Epithelial cell of esophagus (primary cell): ENCODE measurements at regions not wholly inside any gene's neighbourhood (a gene's known extent, or its start where the extent isn't known, plus 50 kb on each side); places are given as distances from the start of the nearest gene placed in this dataset.
A peak's percentile ranks its signal among the peaks of the same experiment; 100 is the strongest.

Experiments used
- DNase-seq: peaks from one replicate; pipeline ENCODE4 v3.0.0; 2010; ENCODE audit warnings: low read depth
- H3K4me3 ChIP-seq: 2 replicates; pipeline ENCODE4 v1.5.1; 2011; ENCODE audit warnings: mild to moderate bottlenecking, low read length, control low read depth
- TF ChIP-seq, protein P1 (sequence below): IDR thresholded peaks from 2 replicates; pipeline ENCODE4 v1.5.1; 2011; ENCODE audit warnings: low read depth, mild to moderate bottlenecking, low read length, control low read depth, inconsistent platforms; ENCODE audit not compliant: insufficient read depth; ENCODE audit errors: missing control alignments

DNA sequence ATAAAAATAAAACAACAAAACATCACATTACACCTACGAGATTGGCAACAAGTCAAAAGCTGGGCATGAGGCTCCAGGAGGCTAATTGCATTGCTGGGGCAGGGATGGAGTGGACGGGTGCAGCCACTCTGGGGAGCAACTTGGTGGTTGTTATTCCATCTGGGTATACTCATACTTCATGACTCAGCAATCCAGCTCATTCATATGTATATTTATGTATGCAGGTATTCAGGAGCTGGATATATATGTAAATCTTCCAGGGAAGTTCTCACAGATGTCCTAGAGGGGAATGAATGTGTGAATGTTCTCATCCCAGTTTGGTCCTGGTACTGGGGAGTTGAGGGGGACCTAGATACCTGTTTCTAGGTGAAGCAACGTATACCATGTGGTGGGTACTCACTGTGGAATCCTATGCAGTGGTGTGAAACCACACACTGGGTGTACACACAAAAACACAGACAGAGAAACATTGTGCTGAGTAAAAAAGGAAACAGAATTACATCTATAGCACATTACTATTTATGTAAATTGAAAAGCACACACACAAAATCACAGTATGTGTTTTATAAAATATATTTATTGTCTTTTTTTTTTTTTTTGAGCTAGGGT is 79.7 kb upstream of the RAB4A start:
- DNase-seq, result peak; percentile 76
- H3K4me3 ChIP-seq, result no peak overlapping the region
- TF ChIP-seq, protein P1, sequence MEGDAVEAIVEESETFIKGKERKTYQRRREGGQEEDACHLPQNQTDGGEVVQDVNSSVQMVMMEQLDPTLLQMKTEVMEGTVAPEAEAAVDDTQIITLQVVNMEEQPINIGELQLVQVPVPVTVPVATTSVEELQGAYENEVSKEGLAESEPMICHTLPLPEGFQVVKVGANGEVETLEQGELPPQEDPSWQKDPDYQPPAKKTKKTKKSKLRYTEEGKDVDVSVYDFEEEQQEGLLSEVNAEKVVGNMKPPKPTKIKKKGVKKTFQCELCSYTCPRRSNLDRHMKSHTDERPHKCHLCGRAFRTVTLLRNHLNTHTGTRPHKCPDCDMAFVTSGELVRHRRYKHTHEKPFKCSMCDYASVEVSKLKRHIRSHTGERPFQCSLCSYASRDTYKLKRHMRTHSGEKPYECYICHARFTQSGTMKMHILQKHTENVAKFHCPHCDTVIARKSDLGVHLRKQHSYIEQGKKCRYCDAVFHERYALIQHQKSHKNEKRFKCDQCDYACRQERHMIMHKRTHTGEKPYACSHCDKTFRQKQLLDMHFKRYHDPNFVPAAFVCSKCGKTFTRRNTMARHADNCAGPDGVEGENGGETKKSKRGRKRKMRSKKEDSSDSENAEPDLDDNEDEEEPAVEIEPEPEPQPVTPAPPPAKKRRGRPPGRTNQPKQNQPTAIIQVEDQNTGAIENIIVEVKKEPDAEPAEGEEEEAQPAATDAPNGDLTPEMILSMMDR, result no peak

DNA sequence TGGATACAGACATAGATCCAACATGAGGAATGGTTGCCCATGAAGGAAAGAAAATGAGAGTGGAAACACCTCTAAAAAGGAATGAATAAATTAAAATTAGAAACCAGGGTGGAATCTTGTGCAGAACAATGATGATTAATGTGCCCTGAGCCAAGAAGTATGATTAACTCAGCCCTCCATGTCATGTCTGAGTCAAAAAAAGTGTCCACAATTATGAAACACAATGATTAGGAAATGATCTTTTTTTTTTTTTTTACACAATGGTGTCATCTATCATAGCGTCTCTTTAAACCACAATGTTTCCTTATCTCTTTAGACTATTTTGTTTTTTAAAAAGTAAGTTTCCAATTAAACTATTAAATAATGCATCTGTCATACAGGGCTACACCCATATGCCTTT is 78.9 kb upstream of the RAB4A start:
- TF ChIP-seq, protein P1, result no peak
- peak; percentile 89 for DNase-seq

DNA sequence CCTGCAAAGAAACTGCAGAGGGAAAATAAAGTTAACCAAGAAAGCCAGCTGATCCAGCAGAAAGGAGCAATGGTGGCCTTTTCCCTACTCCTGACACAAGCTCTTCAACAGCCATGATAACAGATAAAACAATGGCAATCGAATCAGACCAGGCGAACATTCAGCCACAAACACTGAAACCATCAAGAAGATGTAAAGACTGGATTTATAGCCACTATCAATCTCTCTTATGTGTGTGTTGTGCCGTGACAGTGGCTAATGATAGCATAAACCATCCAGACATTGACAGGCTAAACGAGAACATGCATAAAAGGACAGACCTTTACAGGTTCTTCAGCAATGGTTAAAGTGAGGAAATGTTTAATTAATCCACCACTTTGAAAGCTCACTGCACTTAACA is 78.1 kb upstream of the RAB4A start:
- TF ChIP-seq, protein P1, result no peak
- no peak for DNase-seq
- no peak overlapping the region for H3K4me3 ChIP-seq

More for the DNA sequence above, 78.9 kb upstream of the RAB4A start:
- no peak overlapping the region for H3K4me3 ChIP-seq

DNA sequence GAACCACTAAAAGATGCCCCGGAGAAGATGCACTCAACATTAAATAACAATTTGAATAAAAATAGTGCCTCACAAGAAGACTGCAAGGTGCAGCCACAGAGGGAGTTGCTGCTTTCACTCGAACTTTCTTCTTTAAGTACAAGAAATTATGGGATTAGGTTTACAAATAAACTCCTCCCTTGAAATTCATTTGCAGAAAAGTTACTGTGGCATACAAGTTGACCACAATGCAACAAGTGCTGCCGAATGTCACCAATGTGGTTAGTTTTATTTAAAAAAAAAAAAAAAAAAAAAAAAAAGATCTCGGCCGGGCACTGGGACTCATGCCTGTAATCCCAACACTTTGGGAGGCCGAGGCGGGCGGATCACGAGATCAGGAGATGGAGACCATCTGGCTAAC is 76.8 kb upstream of the RAB4A start:
- DNase-seq, result no peak
- no peak overlapping the region for H3K4me3 ChIP-seq
- TF ChIP-seq, protein P1, result no peak

DNA sequence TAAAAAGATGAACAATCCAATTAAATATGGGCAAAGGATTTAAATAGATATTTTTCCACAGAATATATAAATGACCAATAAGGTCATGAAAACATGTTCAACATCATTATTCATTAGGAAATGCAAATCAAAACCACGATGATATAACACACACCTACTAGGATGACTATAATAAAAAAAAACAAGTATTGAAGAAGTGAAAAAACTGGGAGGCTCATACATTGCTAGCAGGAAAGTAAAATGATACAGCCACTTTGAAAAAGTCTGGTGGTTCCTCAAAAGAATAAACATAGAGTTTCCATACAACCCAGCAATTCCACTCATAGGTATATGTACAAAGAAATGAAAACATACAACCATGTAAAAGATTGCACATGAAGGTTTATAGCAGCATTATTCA is 75.7 kb upstream of the RAB4A start:
- TF ChIP-seq, protein P1, result no peak
- H3K4me3 ChIP-seq, result no peak overlapping the region
- no peak for DNase-seq

DNA sequence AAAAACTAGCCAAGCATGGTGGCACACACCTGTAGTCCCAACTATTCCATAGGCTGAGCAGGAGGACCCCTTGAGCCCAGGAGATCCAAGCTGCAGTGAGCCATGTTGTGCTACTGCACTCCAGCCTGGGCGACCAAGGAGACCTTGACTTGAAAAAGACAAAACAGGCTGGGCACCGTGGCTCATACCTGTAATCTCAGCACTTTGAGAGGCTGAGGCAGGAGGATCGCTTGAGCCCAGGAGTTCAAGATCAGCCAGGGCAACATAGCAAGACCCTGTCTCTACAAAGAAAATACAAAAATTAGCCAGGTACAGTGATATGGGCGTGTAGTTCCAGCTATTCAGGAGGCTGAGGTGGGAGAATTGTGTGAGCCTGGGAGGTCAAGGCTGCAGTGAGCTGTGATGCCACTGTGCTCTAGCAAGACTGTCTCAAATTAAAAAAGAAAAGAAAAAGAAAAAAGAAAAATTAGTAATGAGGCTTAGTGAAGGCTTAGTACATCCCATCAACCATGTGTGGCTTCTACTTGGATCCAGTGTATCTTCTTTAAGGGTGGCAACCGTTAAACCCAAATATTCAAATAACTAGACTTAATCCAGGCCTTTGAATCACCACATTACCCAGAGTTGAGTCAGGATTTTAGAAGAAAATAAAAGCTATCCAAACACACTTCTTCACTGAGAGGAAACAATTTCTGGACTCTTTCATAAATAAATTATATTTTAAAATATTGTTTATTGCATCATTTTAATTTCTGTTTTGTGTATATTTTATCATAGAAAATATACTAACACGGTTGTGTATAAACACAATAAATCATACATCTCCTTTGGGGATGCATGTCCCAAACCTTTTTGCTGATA is 74.3 kb upstream of the RAB4A start:
- TF ChIP-seq, protein P1, result no peak
- no peak overlapping the region for H3K4me3 ChIP-seq
- peak; percentile 33 for DNase-seq

DNA sequence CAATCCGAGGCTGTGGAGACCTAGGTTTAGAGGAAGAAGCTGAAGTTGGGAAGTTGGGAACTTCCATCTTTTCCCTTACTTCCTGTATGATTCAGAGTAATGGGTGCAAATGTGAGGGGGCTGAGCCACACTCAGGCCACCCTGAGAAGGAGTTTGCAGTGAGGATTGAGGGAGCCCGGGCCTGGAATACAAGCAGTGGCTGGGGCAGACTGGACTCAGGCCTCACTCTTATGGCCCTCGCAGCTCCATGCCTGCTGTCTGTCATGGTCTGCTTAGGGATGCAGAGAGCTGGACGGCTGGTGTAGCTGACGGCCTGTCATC is 73.7 kb upstream of the RAB4A start:
- TF ChIP-seq, protein P1, result no peak
- H3K4me3 ChIP-seq, result no peak overlapping the region
- DNase-seq, result no peak
